HG03060 (cell line): ENCODE measurements at regions not wholly inside any gene's neighbourhood (a gene's known extent, or its start where the extent isn't known, plus 50 kb on each side); places are given as distances from the start of the nearest gene placed in this dataset.

ENCODE experiments used
- ATAC-seq: cut with Tn5 transposase; IDR thresholded peaks from one replicate; pipeline ENCODE4 v1.9.1; 2021; ENCODE audit warnings: low read depth, moderate number of reproducible peaks; ENCODE audit not compliant: unreplicated experiment

DNA sequence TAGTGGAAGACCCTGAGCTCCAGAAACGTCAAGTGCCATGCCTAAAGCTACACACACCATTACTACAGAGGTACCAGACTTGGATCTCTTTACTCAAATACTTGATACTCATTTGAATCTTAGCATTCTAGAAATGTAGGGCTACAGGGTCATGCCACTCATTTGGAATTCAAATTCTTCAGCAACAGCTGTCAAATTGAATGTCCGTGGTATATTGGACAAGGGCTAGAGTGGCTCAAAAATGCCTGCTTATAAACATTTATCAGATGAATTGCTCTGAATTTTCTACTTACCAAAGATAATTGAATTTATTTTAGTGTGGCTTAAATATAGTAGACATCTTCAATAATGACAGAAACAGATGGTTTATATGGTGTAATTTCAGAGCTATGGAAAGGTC is 669.7 kb downstream of the SLC4A3 start:
- no peak for ATAC-seq

- ATAC-seq = no peak
Observed at GRCh38 chr2:220300806-220301205, 673.4 kb downstream of the SLC4A3 start.

DNA sequence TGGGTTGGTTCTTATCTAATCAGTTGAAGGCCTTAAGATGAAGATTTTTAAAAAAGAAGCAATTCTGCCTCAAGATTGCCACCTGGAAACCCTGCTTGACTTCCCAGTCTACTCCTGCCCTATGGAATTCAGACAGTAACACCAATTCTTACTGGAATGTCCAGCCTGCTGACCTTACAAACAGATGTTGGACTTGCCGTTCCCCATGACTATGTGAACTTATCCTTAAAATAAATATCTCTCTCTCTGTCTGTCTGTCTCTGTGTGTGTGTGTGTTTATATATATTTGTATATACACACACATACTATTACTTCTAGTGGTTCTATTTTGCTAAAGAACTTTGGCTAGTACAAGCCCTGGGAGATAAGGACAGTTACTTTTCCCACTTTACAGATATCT is 675.3 kb downstream of the SLC4A3 start:
- no peak for ATAC-seq

DNA sequence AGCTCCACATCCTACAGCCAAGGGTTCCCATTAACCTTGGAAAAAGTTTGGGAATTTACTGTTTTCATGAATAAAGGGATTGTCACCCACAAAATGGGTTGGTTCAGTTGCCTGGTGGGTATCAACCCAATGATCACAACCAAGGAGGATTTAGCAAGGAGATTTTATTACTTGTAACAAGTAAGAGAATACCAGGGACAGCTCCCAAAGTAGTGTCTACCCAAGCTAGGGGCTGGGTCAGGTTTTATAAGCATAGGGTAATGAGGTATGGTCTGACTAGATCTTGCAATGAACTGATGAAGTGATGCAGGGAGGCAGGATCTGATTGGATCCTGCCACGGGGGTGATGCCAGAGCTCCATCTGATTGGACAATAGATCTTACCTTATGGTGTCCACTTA is 681.8 kb downstream of the SLC4A3 start:
- ATAC-seq = no peak

DNA sequence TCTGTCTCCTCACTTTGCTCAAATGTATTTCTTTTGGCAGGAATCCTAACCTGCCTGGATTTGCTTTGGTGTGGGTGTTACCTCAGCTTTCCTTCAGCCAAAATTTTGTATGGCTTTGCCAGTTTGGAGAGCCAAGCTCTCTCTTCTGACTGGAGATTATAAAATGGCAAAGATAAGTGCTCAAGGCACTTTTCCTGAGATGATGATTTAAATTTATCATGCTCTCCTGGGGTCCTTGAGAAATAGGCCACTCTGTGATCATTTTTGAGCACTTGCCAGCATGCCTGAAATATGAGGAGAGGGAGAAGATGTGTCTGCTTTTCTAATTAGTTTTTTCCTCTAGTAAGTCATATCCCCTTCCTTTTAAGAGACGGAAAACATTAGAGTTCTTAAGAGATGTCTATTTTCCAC is 683.0 kb downstream of the SLC4A3 start:
- ATAC-seq = no peak

DNA sequence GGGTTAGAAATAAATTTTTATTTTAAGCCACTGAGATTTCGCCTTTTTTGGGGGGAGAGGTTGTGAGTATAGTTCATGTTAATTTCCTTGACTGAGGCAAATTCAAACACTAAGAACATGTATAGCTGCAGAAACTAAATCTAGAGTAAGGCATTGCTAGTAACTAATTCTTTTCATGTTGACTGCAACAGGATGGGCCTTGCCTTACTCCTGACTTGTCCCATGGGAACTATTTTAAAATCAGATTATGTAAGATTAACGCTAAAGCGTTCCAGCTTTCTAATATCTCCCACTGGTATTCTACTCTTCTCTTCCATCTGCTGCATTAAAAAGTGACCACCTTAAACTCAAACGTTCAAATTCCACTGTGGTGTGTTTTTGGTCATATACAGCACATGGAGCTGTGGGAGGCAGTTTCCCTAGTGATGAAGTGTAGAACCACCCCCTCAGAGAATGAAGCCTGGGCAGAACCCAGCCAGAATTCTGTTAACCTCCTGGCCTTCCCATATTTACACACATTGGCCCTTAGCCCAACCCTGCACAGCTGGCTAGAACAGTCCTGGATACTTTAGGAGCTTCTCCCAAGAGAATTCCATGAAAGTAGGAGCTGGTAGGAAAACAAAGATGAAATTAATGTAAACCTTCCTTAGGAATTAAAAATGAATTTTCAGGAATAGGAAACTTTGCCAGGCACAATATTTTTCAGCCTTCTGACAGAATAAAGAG is 687.8 kb downstream of the SLC4A3 start:
- no peak for ATAC-seq

DNA sequence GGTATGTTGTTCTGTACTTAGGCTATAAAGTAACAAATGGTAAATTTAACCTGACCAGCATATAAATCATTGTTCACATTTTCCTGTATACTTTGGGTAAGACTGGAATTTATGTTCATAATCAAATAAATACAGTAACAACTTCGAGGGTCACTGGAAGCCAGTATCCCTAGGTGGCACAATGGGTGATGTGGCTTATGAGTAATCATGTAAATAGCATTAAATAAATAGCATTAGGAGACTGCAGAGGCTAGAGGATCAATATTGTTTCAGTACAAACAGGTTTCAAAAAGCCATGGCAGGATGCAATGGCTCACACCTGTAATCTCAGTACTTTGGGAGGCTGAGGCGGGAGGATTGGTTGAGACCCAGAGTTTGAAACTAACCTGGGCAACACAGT is 690.6 kb downstream of the SLC4A3 start:
- ATAC-seq = no peak

DNA sequence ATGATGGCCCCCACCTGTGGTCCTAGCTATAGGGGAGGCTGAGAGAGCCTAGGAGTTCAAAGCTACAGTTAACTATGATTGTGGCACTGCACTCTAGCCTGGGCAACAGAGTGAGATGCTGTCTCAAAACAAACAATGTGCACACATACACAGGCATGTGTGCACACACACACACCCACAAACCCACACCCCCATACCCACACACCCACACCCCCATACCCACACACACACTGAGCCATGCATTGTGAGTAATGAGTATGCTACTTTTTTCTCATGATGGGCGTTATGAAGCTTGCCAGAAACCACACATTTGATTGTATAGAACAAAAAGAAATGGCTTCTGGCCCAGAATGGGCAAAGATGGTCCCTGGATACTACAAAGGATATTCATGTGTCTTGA is 691.1 kb downstream of the SLC4A3 start:
- no peak for ATAC-seq

- no peak for ATAC-seq
Observed at GRCh38 chr2:220320326-220320725, 692.9 kb downstream of the SLC4A3 start.

GRCh38 chr2:220332886-220333285 is 705.5 kb downstream of the SLC4A3 start:
- ATAC-seq = no peak

GRCh38 chr2:220334210-220334609 is 706.8 kb downstream of the SLC4A3 start:
- no peak for ATAC-seq

GRCh38 chr2:220334871-220335590 is 707.6 kb downstream of the SLC4A3 start:
- ATAC-seq = no peak

- ATAC-seq = no peak
Observed at GRCh38 chr2:220335591-220335915, 708.1 kb downstream of the SLC4A3 start.

DNA sequence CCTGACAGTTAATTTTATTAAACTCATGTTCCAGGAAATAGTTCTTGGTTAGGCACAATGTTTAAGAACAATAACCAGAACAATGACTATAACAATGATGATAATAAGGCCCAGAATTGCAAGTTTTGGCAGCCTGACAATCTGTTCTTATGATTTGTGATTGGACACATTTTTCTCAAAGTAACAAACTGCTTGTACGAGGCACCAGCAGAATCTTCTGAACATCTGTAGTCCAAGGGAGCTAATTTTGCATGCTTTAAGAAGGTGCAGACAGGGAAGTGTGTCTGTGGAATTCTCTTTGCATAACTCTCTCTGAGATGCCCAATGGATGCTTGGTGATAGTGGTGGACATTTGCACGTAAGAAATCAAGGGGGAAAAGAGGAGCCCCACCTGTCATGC is 709.3 kb downstream of the SLC4A3 start:
- ATAC-seq = no peak

- no peak for ATAC-seq
Observed at GRCh38 chr2:220337611-220338440, 710.4 kb downstream of the SLC4A3 start.

GRCh38 chr2:220341014-220341413 is 713.6 kb downstream of the SLC4A3 start:
- ATAC-seq = no peak

DNA sequence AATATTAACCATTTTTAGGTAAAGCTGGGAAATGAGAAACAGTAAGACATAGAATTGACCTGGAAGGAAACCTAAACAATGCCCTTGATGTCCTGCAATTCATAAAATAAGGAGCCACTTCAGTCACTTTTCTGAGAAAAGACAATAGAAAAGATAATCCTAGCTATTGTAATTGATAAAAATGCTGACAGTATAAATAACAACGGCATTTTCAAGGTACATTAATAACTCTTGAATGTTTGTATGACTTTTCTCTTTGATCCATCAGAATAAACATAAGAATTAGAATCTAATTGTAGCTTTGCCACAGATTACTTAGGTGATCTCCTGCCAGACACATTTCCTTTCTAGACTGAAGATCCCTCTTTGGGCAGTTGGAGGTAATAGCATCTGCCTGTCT is 719.5 kb downstream of the SLC4A3 start:
- no peak for ATAC-seq

- ATAC-seq = no peak
Observed at GRCh38 chr2:220347626-220348025, 720.2 kb downstream of the SLC4A3 start.

DNA sequence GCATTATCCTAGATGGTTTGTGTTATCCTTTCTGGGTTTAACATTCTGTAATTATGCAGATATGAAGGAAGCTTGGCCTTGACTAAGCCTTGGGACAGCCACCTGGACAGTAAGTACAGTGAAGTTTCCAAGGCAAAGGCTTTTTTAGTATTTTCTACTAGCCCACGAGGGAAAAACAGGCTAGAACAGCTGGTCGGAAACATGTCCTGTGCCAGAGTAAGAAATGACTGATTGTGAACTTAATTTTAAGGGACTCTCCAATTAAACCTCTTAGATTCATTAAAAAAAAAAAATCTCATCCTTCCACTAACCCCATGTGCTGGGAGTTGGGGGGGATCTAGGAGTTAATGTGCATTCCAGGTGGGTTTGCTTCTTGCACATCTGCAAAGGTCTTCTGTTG is 720.8 kb downstream of the SLC4A3 start:
- ATAC-seq = no peak

DNA sequence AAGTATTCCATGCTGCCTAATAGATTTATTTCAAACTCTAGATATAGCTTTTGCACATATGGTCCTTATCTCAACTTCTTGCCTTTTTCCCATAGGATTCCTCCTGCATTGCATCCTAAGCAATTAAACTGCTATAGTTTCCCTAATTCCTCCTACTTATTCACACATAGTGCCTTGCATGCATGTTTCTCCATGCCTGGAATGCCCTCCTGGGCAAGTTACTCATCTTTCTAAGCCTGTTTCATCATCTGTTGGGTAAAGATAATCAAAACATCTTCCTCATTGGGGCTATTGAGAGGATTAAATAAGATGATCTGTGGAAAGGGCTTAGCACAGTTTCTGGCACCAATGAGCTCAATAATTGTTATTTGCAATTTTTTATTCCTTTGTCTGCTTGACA is 726.5 kb downstream of the SLC4A3 start:
- ATAC-seq = no peak

DNA sequence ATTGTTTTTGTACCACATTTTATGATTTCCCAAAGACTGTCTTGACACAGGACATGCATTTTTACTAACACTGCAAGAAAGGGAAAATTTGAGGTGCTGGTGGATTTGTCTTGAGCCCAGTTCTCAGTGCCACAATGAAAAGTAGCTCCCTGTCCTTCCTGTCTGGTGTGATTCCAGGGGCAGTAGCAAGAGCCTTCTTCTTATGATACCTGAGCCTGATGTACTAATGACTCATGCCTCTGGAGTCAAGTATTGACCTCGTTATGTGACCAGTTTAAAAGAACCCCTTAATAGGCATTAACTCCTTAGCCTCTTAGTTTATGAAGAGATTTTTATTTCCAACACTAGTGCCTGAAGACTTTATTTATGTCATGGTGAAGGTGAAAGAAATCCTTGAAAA is 728.6 kb downstream of the SLC4A3 start:
- no peak for ATAC-seq

DNA sequence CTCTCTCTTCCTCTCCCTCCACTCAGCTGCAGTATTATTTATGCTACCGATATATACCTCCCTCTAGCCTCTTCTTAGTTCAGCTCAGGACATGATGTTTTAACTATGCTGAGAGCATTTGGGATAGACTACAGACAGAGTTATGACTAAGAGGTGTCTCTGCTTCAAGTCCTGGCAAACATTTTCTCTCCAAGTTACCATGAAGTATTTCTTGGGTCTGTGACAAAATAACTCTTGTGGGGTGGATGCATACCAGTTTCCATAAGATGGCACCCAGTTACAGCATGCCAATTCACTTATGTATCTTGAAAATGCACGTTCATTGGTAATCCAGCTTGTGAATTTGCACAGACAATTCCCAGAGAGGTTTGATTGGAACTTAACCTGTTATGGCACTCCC is 737.6 kb downstream of the SLC4A3 start:
- no peak for ATAC-seq
